ENCODE measurements at regions not wholly inside any gene's neighbourhood (a gene's known extent, or its start where the extent isn't known, plus 50 kb on each side); places are given as distances from the start of the nearest gene placed in this dataset.
A peak's percentile ranks its signal among the peaks of the same experiment; 100 is the strongest.

DNA sequence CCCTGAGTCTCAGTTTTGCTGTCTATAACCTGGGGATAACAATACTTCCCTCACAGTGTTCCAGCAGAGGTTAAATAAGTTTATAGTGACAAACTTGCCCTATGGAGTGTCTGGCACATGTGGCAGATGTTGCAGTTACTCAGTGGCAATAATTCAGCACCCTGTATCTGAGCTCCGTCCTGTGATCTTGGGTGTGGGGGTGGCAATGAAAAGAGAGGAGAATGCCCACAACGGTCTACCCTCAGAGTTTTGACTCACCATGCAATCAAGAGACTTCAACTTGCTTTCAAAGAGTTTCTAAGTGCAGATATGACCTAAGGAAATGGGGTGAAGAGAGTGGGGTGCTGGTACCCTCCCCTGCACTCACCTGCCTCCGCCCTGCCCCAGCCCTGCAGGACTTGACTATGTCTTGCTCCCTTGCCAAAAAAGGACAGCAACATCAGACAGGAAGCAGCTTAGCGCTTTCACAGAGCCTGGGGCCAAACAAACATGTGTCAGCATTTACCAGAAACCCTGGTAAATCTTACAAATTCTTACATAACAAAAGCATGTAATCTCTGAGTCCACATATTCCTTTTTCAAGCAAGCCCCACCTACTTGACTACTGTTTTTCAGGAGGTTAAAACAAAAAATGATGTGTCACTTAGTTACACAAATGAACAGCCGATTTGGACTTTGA is 185.1 kb upstream of the CAMK1G start:
- ATAC-seq (no peak), DNase-seq (ENCODE audit: low spot score) (no peak)

DNA sequence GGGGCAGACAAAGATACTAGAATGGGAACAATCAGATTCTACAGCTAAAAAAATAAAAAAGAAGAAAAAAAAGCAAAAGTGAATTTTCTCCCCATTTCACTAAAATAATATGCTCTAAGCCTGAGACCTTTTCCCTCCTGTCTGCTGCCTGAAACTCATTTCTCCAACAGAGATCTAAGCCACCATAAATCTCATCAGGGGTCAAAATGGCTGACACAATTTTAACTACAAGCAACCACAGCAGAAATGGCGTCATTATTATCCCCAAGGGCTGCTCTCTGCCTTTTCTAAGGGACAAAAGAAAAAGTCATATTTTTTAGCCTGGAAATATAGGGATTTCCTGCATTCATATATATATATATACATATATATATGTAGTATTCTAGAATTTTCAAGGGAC is 183.7 kb upstream of the CAMK1G start:
- H3K27ac Mint-ChIP-seq, result no peak overlapping the region
- no peaks in the 10 kb centered on the region for H3K9me3 Mint-ChIP-seq
- H3K27me3 Mint-ChIP-seq, result peaks cover 9 to 13% of the 10 kb centered on the region in 2 donors
- no peaks in the 10 kb centered on the region for H3K36me3 Mint-ChIP-seq
- DNase-seq (ENCODE audit: low spot score) (no peak), ATAC-seq (no peak)
- H3K4me1 Mint-ChIP-seq (ENCODE audit: low read depth in 2 of 2), result no peaks in the 10 kb centered on the region
- H3K4me3 Mint-ChIP-seq, result no peak overlapping the region

More for the DNA sequence above, 185.1 kb upstream of the CAMK1G start:
- Mint-ChIP-seq H3K27me3 (peaks cover 9 to 16% of the 10 kb centered on the region in 2 donors), H3K4me3 (no peak overlapping the region), H3K4me1 (ENCODE audit: low read depth in 2 of 2) (no peaks in the 10 kb centered on the region), H3K36me3 (no peaks in the 10 kb centered on the region), H3K27ac (no peak overlapping the region), H3K9me3 (no peaks in the 10 kb centered on the region)

DNA sequence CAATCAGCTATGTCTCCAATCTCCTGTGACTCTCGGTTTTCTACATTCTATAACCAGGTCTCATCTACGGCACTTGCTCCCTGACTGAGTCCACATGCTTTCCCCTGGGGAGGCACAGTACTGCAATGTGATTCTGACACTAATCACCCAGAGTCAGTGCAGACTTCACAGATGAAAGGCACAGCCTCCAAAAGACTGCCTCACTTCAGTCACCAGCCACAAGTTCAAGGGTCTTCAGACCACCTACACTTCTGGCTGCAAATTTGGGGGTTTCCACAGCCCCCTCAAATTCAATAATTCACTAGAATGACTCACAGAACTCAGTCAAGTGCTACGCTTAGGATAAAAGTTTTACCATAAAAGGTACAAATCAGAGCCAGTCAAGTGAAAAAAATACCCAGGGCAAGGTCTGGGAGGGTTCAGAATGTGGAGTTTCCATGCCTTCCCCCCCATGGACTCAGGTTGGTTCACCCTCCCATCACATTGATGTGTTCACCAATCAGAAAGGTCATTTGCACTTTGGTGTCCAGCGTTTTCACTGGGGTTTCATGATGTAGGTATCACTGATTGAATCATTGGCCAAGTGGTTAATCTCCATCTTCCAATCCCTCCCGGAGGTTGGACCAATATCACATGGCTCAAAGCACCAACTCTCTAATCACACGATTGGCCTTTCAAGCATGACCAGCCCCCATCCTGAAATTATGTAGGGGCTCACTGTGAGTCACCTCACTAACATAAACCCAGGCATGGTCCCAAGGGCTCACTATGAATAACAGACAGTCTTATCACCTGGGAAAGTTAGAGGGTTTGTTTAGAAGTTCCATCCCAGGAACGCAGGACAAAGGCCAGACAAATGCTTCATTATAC is 182.9 kb upstream of the CAMK1G start:
- ATAC-seq (no peak), DNase-seq (ENCODE audit: low spot score) (no peak)
- Mint-ChIP-seq H3K9me3 (no peaks in the 10 kb centered on the region), H3K36me3 (no peaks in the 10 kb centered on the region), H3K27me3 (peaks cover 3 to 5% of the 10 kb centered on the region in 2 donors), H3K4me1 (ENCODE audit: low read depth in 2 of 2) (no peaks in the 10 kb centered on the region), H3K27ac (no peak overlapping the region), H3K4me3 (no peak overlapping the region)

DNA sequence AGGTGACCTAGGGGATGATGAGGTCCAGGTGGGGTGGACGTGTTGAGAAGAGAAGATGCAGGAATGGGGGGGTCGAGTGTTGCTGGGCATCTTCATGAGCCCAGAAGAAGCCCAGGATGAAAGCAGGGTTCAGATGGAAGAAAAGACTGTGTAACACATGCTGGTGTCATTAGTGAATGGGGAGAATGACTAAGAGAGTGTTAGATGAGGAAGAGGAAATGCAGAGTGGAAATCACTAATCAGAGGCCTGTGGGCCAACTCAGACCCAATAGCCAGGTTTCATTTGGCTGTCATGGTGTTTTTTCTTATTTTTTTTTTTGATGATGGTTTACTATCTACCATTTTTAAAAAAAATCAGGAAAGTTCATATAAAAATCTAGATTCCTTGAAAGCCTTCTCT is 180.8 kb upstream of the CAMK1G start:
- H3K27me3 Mint-ChIP-seq, result peaks cover 1 to 3% of the 10 kb centered on the region in 2 donors
- no peak for DNase-seq (ENCODE audit: low spot score)
- H3K9me3 Mint-ChIP-seq, result no peaks in the 10 kb centered on the region
- H3K4me1 Mint-ChIP-seq (ENCODE audit: low read depth in 2 of 2), result no peaks in the 10 kb centered on the region
- no peak overlapping the region for H3K4me3 Mint-ChIP-seq
- no peak overlapping the region for H3K27ac Mint-ChIP-seq
- no peaks in the 10 kb centered on the region for H3K36me3 Mint-ChIP-seq
- ATAC-seq, result no peak

DNA sequence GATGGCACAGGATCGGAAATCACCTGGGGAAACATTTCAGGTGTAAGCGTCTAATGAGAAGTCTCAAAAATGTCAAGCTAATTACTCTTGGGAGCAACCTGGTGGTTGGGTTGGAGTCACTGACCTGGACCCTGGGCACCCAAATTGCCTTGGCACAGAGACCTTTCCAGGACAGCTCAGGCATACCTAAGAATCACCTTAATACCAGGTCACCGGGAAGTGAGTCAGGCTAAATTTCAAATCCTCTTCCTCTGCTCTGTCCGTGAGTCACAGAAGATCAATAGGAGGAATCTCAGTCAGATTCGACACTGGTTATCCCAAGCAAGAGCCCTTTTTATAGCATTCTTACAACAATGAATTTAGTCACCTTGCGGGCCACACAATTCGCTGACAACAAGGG is 179.6 kb upstream of the CAMK1G start:
- Mint-ChIP-seq H3K4me3 (no peak overlapping the region), H3K27me3 (peaks cover 0 to 11% of the 10 kb centered on the region in 2 donors), H3K27ac (no peak overlapping the region), H3K36me3 (no peaks in the 10 kb centered on the region), H3K9me3 (no peaks in the 10 kb centered on the region), H3K4me1 (ENCODE audit: low read depth in 2 of 2) (no peaks in the 10 kb centered on the region)
- DNase-seq (ENCODE audit: low spot score), result no peak
- ATAC-seq, result no peak

DNA sequence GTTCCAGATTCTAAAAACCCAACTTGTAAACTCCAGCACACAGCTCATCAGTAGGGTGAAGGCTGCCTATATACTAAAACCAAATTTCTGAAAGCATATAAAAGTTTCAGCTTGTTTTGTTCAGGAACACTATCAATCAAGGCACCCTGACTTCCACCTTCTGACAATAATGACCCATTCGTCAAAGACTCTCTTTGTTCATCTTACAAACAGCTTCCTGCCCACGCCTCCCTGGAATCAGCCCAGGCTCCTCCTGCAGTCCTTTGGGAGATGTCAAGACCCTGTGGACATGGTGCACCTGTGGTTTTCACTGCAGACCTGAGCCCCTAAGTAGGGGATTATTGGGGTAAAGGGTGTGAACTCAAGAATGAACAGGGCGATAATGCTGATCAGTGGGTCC is 178.9 kb upstream of the CAMK1G start:
- no peaks in the 10 kb centered on the region for H3K36me3 Mint-ChIP-seq
- H3K27ac Mint-ChIP-seq, result no peak overlapping the region
- H3K27me3 Mint-ChIP-seq, result peaks cover 0 to 11% of the 10 kb centered on the region in 2 donors
- DNase-seq (ENCODE audit: low spot score) (no peak), ATAC-seq (no peak)
- H3K9me3 Mint-ChIP-seq, result no peaks in the 10 kb centered on the region
- H3K4me1 Mint-ChIP-seq (ENCODE audit: low read depth in 2 of 2), result no peaks in the 10 kb centered on the region
- no peak overlapping the region for H3K4me3 Mint-ChIP-seq

DNA sequence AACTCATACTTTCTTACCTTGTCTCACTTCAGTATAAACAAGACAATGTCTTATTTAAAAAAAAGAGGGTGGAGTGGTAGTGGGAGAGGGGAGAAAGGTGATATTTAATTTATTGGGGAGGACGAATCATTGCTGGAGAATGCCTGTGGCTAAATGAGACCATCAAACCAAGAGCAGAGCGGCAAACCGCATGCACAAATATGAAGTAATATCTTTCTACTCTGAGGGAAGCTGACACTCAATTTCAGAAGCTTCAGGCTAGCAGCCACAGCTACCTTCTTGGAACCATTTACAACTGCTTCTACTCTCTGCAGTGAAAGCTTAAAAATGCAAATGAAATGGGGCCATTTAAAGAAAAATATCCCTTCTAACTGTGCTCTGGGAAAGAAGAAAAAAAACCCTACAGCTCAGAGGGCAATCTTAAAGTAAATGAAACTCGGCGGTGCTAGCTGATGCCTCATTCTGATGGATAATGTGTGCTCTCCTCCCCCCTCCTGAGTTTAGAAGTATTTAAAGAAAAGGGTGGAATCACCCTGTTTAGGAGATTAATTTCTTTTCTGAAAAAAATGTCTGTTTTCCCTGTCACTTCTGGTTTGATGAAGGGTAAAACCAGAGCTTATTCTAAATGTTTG is 178.2 kb upstream of the CAMK1G start:
- Mint-ChIP-seq H3K27me3 (peaks cover 0 to 11% of the 10 kb centered on the region in 2 donors), H3K9me3 (no peaks in the 10 kb centered on the region), H3K36me3 (no peaks in the 10 kb centered on the region), H3K4me1 (ENCODE audit: low read depth in 2 of 2) (no peaks in the 10 kb centered on the region), H3K4me3 (peak overlapping the region; percentile 21), H3K27ac (no peak overlapping the region)
- DNase-seq (ENCODE audit: low spot score) (no peak), ATAC-seq (peak; percentile 64 to 67)

DNA sequence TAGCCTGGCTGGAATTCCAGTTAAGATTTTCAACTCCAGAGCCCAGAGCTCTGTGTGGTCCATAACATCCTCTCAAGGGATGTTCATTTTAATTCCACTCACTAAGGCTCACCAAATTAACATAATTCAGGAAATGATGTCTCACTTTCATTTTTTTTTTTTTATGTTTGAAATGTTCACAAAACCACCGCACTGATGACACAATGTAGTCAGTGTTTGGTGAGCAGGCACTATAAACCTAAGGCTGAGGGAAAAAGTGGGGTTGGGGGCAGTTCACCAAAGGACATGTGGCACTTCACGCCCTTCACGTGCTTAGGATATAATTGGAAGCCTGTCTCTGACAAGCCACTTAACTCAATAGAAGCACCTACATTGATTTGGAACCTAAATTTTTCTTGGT is 177.3 kb upstream of the CAMK1G start:
- H3K9me3 Mint-ChIP-seq, result no peaks in the 10 kb centered on the region
- H3K36me3 Mint-ChIP-seq, result no peaks in the 10 kb centered on the region
- H3K4me1 Mint-ChIP-seq (ENCODE audit: low read depth in 2 of 2), result no peaks in the 10 kb centered on the region
- peaks cover under 1 to 13% of the 10 kb centered on the region in 2 donors for H3K27me3 Mint-ChIP-seq
- H3K4me3 Mint-ChIP-seq, result no peak overlapping the region
- DNase-seq (ENCODE audit: low spot score) (no peak), ATAC-seq (no peak)
- H3K27ac Mint-ChIP-seq, result no peak overlapping the region

DNA sequence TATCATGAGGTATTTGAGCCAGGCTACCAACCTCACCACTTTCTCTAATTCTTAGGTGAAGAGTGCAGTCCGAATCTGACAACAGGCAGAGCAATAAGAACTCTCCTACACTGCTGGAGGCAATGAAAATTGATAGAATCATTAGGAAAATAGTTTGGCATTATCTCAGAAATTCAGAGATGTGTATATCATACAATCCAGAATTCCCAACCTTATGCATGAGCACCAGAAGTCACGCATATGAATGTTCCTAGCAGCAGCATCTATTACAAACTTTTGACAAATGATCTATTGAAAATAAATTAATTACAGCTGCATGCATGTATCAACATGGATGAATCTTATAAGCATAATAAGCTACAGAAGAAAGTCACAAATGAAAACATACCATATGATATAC is 176.9 kb upstream of the CAMK1G start:
- Mint-ChIP-seq H3K4me3 (no peak overlapping the region), H3K9me3 (peaks cover 3% of the 10 kb centered on the region), H3K27ac (no peak overlapping the region), H3K27me3 (peaks cover 4 to 17% of the 10 kb centered on the region in 2 donors), H3K36me3 (no peaks in the 10 kb centered on the region), H3K4me1 (ENCODE audit: low read depth in 2 of 2) (no peaks in the 10 kb centered on the region)
- DNase-seq (ENCODE audit: low spot score), result no peak
- ATAC-seq, result no peak

DNA sequence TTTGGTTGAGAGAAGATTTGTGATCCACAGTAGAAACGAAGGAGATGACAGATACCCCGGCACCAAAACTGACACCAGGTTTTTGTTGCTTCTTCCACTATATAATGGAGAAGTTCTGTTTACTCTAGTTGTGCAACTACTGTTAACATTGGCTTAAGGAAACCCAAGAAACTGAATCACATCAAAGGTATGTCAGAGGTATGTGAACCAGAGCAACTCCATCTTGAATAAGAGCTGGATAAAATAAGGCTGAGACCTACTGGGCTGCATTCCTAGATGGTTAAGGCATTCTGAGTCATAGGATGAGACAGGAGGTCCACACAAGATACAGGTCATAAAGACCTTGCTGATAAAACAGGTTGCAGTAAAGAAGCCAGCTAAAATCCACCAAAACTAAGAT is 173.7 kb upstream of the CAMK1G start:
- no peak overlapping the region for H3K4me3 Mint-ChIP-seq
- H3K27ac Mint-ChIP-seq, result no peak overlapping the region
- H3K9me3 Mint-ChIP-seq, result peaks cover 9% of the 10 kb centered on the region
- no peak for DNase-seq (ENCODE audit: low spot score)
- H3K27me3 Mint-ChIP-seq, result peaks cover 15 to 29% of the 10 kb centered on the region in 2 donors
- no peak for ATAC-seq
- H3K36me3 Mint-ChIP-seq, result no peaks in the 10 kb centered on the region
- no peaks in the 10 kb centered on the region for H3K4me1 Mint-ChIP-seq (ENCODE audit: low read depth in 2 of 2)

DNA sequence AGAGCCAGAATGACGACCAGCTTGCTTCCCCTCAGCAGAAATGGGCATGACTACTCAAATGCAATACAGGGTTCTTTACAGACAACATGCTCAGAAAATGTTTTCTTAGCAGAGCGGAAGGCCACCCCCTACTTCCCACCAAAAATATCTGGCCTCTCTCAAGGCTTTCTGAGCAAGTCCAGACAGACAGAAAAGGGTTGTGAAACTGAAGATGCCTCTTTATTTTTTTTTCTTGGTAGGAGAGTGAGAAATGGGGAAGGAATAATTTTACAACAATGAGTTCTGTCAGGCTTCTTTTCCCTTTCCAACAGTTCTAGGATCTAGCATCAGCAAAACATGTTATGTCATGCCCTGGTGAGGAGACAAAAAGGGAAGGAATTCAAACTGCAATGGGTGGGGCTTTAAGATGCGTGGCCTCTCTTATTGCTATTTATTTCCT is 172.0 kb upstream of the CAMK1G start:
- Mint-ChIP-seq H3K4me3 (no peak overlapping the region), H3K4me1 (ENCODE audit: low read depth in 2 of 2) (no peaks in the 10 kb centered on the region), H3K9me3 (peaks cover 9% of the 10 kb centered on the region), H3K27me3 (peaks cover 15 to 29% of the 10 kb centered on the region in 2 donors), H3K36me3 (no peaks in the 10 kb centered on the region), H3K27ac (no peak overlapping the region)
- ATAC-seq (no peak), DNase-seq (ENCODE audit: low spot score) (no peak)

DNA sequence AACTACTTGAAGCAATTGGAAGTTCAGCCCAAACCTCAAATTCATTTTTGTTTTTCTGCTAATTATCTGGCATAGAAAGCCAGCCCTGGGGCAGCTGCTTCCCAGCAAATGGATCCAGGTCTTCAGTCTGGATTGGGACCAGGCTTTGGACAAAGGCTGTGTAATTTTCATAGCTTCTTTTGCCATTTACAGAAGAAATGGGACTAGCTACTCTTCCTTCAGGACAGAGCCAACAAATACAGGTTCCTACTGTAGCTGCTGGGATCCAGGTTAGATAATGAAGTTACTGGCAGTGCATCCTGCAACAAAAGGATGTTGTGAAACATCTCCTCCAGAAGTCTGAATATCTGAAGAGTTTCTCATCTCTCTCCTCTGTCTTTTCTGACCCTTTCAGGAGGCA is 171.5 kb upstream of the CAMK1G start:
- Mint-ChIP-seq H3K9me3 (peaks cover 9% of the 10 kb centered on the region), H3K4me3 (no peak overlapping the region), H3K27me3 (peaks cover 15 to 29% of the 10 kb centered on the region in 2 donors), H3K27ac (no peak overlapping the region), H3K36me3 (no peaks in the 10 kb centered on the region), H3K4me1 (ENCODE audit: low read depth in 2 of 2) (no peaks in the 10 kb centered on the region)
- ATAC-seq, result no peak
- DNase-seq (ENCODE audit: low spot score), result no peak

DNA sequence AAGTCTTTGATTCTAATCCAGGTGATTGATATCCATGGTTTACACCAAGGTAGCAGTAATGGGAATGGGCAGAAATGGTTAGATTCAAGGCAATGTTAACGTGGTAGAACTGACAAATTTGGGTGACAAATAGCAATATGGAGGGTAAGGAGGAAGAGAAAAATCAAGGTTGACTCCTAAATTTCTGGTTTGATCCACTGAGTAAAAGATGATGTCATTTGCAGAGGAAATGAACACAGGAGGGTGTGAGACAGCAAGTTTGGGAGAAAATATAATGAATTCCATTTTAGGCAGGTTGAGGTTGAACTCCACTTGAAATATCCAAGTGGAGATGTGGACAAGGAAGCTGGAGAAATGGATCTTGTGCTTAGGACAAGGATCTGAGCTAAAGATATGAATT is 170.9 kb upstream of the CAMK1G start:
- Mint-ChIP-seq H3K36me3 (no peaks in the 10 kb centered on the region), H3K27ac (no peak overlapping the region), H3K27me3 (peaks cover 15 to 29% of the 10 kb centered on the region in 2 donors), H3K4me1 (ENCODE audit: low read depth in 2 of 2) (no peaks in the 10 kb centered on the region), H3K4me3 (no peak overlapping the region), H3K9me3 (peaks cover 9% of the 10 kb centered on the region)
- no peak for ATAC-seq
- no peak for DNase-seq (ENCODE audit: low spot score)

DNA sequence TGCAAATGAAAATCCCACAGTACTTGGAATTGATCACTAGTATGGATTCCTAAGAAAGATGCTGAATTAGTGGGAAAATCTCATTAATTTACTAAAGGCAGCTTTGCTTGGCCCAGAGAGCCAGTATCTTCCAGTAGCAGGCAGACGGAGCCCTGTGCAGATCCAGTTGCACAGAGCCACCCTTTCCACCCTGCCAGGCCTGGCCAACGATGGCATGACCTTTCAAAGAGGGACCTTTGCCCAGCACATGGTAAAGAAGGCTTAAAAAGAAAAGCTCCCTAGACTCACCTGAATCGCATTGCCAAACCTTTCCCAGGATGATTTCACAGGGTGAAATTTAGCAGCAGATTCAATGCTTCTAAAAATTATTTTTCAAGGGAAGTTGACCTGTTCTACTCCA is 170.5 kb upstream of the CAMK1G start:
- no peaks in the 10 kb centered on the region for H3K36me3 Mint-ChIP-seq
- ATAC-seq, result no peak
- no peak overlapping the region for H3K4me3 Mint-ChIP-seq
- no peak for DNase-seq (ENCODE audit: low spot score)
- H3K27me3 Mint-ChIP-seq, result peaks cover 15 to 24% of the 10 kb centered on the region in 2 donors
- no peak overlapping the region for H3K27ac Mint-ChIP-seq
- peaks cover 9% of the 10 kb centered on the region for H3K9me3 Mint-ChIP-seq
- H3K4me1 Mint-ChIP-seq (ENCODE audit: low read depth in 2 of 2), result no peaks in the 10 kb centered on the region

Measured in natural killer cell treated with Interleukin-12 subunit alpha and Interleukin-12 subunit beta and Interleukin-15 and Interleukin-18, amount 100 ng/mL, for 72 hours (primary cell).